GM19043 (cell line): ENCODE measurements at regions not wholly inside any gene's neighbourhood (a gene's known extent, or its start where the extent isn't known, plus 50 kb on each side); places are given as distances from the start of the nearest gene placed in this dataset.
A peak's percentile ranks its signal among the peaks of the same experiment; 100 is the strongest.
"Not testable (repeated sequence)": the region's sequence is repeated elsewhere in the genome, so short reads cannot be mapped to it uniquely, and the experiment has no call there.

Experiments
- ATAC-seq: cut with Tn5 transposase; IDR thresholded peaks from one replicate; pipeline ENCODE4 v1.9.1; 2021; ENCODE audit warnings: low read depth; ENCODE audit not compliant: unreplicated experiment

DNA sequence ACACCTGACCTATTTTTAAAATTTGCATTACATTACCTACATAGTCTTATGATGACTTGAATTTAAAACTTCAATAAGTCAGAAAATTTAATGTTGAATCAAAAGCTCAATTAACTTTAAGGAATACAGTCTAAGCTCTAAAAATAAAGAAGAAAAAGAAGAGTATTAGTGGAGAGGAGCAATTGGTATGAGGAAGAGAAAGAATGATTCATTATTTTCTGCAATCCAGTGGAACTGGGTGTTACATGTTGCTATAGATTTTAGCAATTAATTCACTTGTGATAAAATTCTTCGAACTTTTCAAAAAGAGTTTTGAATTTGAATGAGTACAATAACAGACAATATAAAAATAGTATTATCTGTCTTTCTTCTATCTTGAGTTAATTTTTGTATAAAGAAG, 158.9 kb upstream of the POT1 start:
- no peak for ATAC-seq

DNA sequence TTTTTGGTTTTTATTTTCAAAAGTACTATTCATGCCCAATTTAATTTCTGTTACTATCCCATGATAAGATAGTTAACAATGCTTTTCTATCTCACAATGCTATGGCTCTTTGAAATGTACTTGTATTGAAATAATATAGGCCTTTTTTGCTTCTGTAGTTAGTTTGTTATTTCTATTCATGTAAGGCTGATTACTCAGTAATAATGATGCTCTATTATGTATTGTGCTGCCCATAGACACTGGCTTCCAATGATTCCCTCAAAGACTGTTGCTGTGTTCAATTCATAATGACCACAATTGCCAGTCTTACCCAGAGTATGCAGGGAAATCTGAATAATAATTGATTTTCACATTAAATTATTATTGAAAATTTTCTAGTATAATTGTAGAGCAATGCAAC, 155.5 kb upstream of the POT1 start:
- no peak for ATAC-seq

DNA sequence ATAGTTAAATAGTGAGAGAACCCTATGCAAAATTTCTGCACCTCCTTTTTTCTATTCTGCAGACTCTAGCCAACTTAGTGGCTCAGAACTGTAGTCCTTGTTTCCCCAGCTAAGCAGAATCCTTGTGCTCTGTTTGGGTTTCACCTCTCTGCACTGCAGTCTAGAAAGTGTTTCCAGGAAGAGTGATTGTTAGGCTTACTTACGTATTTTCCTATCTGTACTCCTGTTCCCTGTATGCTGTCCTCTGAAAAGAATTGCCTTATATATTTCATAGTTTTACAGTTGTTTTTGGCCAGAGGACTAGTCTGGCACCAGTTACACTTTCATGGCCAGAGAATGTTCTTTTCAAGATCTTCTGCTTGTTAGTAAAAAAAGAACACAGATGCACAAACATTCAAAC, 154.6 kb upstream of the POT1 start:
- no peak for ATAC-seq

DNA sequence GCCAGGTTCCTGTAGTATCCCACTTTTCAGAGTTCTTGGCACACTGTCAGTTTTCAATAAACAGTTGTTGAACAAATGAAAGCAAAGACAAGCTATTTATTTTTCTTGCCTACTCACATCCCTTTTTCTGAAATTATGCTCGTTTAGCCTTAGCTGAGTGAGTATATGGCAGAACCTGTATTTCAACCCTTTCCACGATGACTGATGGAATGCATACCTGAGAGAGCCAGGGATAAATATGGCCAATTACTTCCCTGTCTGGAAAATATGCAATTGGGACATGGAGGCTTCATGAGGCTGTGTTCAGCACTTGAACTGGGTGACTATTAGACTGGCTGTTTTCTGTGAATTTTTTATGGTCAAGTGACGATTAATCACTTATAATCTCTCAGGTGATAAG, 144.5 kb upstream of the POT1 start:
- no peak for ATAC-seq

DNA sequence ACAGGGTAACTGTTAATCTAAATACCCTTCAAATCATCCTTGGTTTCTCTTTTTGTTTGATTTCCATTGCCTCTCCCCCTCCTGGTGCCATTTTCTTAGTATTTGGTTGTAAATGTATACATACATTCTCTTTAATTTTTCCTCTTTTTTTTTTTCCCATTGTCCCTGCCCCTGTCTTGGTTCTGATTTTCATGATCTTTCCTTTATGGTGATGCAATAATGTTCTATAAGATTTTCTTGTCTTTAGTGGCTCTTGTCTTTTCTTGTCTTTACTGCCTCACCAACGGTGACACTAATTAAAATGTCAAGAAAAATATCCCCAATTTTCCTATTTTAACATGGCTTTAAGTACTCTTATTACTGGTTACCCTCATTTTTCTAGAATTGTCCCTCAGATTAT, 135.9 kb upstream of the POT1 start:
- no peak for ATAC-seq

DNA sequence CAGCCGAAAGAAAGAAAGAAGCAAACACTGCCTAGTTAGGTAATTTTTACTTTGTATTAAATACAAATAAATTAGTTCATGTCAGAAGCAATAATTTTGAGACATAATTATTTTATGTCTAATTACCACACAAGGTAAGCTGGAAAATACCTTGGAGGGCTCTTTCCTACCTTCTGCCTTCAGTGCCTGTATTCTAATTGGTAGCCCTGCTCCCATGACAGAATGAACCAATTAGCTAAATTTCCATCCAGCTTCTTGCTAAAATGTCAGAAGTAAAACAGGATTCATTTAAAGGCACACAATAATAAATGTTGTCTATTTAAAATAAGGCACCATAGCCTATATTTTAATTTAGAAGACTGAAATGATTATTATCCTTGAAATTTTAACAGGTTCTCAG, 135.4 kb upstream of the POT1 start:
- ATAC-seq, result no peak

DNA sequence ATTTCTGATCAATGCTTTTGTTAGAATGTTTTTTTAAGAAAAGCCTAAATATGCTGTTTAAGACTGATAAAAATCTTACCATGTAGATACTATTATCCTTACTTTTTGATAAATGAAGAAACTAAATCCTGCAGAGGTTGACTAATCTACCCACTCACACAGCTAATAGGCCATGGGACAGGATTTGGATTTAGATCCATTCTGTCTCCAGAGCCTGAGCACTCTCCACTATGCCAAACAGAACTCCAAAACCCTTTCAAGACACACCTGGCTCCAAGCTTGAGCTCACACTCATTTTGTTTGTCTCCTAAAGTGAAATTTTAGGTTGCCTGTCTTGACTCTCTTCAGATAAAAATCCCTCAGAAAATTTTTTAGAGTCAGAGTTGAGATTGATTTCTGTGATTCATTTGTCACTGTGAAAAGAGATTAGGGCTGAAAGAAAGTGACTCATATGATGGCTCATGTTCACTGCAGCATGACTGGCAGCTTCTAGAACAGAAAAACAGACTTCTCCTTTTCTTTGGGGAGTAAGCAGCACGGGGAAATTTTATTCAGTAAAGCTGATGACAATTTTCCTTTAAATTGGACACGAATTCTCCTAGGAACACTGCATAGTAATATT, 132.3 kb upstream of the POT1 start:
- ATAC-seq, result peak; percentile 75

DNA sequence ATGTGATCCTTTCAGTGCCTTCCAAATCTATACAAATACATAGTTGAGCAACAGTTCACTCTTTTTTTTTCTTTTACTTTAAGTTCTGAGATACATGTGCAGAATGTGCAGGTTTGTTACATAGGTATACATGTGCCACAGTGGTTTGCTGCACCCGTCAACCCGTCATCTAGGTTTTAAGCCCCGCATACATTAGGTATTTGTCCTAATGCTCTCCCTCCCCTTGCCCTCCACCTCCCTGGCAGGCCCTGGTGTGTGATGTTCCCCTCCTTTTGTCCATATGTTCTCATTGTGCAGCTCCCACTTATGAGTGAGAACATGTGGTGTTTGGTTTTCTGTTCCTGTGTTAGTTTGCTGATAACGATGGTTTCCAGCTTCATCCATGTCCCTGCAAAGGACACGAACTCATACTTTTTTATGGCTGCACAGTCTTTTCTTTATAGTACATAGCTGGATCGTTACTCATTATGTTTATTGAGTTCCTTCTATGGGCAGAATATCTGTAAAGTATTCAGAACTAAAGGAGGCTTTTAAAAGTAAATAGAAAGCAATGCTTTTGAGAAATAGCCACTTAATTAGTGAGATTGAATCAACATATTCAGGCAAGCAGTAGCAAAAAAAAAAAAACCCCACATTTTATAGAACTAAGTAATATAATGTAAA, 131.6 kb upstream of the POT1 start:
- not testable (repeated sequence) for ATAC-seq

DNA sequence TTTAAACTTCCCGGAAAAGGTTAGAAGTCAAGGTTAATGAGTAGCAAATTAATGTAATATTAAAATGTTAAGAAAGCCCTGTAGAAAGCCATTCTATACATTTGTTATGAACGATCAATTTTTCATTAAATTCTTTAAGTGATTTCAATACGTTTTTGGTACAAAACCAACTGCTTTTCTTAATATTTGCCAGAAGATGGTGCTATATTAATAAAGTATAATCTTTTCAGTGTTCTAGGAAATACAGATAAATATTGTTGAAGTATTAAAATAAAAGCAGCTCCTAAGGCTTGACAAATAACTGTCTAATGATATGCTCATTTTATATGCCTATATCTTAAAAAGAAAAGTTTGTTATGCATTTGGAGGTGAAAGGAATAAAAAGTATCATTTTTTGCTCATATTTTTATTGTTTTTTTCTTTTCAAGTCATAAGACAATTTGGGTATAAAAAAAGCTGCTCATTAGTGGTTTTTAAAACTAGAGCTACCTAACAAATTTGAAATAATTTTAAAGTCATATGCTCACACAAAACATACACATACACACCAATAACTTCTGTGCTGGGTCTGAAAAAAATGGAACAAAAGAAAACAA, 130.3 kb upstream of the POT1 start:
- no peak for ATAC-seq

DNA sequence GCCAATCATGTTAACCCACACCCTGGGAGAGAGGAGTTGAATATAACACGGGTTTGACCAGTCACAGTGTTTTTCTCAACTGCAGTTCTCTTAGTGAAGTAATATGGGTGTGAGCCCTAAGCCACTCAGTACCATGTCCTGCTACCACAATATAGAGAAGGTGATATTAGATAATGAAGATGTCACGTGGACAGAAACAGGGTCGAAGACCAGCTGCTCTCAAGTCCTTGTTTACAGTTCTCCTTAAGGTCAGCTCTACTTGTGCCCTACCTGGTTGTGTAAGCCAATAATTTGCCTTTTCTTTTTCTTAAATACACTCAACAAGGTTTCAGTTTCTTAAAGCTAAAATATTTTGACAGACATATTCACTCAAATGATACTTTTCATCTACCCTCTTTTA, 128.3 kb upstream of the POT1 start:
- no peak for ATAC-seq

DNA sequence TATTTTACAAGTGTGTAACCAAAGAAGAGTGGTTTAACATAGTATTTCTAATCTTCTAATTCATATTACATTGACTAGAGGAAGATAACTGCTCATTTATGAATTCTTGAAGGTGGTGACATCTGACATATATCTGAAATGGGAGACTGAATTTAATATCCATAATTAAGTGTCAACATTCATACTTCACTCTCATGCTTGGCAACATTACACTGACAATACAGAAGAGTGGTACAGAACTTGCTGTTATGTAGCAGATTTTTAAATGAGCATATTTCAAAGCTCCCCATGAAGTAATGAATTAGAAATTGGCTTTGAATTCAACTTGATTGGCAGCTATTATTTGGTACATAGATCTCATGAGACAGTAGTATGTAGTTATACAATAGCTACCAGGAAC, 125.8 kb upstream of the POT1 start:
- no peak for ATAC-seq

DNA sequence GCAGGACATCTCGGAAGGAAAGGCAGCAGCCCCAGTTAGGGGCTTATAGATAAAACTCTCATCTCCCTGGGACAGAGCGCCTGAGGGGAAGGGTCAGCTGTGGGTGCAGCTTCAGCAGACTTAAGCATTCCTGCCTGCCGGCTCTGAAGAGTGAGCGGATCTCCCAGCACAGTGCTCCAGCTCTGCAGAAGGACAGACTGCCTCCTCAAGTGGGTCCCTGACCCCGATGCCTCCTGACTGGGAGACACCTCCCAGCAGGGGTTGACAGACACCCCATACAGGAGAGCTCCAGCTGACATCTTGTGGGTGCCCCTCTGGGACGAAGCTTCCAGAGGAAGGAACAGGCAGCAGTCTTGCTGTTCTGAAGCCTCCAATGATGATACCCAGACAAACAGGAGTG, 117.1 kb upstream of the POT1 start:
- no peak for ATAC-seq

DNA sequence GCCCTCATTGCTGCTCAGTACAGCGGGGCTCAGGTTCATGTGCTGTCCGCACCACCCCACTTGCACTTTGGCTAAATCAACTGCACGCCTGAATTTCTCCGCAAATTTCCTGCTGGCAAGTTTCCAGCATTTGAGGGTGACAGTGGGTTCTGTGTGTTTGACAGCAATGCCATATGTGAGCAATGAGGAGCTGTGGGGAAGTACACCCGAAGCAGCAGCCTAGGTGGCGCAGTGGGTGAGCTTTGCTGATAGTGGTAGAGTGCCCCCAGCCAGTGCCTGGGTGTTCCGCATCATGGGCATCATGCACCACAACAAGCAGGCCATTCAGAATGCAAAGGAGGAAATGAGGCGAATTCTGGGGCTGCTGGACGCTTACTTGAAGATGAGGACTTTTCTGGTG, 103.9 kb upstream of the POT1 start:
- ATAC-seq, result no peak

DNA sequence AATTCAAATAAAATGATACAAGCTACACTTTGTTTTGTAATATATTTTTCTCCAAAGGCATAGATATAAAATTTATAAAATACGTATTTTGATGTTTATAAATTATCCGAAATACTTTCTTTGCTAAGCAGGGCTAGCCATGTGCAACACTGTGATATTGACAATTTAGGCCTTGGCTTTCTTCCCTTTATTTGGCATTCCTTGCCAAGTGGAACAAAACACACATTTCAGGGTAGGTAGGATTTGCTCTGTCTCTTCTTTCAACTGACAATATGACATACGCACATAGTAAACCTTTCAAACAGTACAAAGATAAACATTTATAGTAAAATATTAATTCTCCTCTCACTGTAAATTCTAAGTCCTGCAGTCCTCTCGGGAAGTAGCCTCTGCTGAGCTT, 103.3 kb upstream of the POT1 start:
- ATAC-seq, result no peak

DNA sequence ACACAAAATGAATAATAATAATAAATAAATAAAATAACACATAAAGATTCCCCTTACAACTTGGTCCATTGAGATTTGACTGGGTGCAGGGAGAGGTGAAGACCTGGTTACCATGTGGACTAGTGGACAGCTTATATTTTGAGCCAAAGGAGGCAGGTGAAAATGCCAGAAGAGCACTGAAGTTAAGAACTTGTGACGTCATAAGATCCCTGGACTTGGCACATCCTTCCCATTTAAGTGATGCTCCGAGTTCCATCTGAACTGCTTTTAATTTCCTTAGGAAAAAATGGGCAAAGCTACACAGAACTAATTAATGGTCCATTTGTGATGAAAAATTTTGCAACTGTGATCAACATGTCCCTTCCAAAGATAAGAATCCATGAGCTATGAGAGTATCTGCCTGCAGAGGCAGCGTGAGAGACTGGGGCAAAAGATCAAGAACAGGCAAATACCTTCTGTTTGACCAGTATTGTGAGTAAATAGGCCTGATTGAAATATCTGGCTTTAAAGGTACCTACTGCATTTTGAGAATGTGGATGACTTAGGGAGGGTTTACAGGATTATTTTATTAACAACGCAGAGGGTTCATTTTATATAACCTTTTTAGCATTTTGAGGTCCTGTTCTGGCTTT, 101.2 kb upstream of the POT1 start:
- no peak for ATAC-seq

DNA sequence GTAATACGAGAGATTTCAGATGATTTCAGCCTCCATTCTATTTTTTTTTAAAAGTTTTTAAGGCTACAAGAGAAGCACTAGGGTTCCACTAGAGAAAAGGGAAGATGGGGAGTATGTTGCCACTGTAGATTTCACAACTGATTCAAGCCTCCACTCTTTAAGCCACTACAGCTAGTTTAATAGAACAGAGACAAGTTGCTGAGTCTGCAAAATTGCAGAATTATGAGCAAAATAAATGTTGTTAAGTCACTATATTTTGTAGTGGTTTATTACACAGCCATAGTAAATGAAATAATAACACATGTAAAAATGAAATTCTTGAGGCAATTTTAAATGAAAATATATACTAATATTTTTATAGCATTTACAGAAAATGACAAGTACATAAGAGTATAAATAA, 96.0 kb upstream of the POT1 start:
- no peak for ATAC-seq

DNA sequence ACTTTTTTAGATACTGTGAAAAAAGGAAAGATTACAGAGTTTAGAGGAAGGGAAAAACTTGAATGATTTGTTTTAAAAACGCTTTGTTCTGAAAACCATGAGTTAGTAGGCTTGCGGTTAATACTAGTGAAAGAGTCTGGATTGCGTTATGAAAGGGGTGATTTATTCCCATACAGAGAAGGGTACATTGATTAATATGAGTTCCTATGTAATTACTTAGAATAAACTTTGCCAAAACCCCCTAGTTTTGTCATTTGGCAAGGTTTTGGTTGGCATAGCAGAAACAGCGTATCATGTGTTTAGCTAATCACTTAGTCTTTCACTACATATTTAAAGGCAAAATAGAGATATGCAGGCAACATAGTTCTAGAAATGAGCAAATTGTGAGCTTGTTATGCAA, 91.2 kb upstream of the POT1 start:
- ATAC-seq, result no peak

DNA sequence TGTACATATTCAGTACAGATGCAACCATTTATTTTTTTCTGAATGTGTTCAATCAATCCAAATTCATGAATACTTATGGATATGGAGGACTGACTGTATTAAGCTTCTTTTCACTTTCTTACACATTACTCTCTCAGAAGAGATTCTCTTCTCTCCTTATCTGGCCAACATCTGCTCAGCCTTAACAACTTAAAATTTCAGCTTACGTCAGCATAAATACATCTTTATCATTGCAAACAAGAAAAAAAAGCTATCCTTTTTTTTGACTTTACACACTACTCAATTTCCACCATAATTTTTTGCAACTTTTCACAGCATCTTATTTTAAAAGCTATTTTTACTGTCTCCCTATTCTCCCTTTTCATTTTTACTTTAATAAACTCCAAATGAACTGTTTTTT, 80.9 kb upstream of the POT1 start:
- no peak for ATAC-seq

DNA sequence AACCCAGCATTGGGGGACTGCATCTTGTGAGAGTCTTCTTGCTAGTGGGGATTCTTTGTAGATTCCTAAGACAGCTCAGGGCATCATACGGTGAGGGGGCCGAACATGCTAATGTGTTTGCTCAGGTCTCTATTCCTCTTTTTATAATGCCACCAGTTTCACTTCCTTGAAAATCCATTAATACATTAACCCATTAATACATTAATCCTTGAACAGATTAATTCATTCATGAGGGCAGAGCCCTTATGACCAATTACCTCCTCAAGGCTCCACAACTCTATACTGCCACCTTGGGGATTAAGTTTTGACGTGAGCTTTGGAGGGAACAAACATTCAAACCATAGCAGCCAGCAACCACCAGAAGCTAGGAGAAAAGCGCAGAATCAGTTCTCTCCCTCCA, 67.2 kb upstream of the POT1 start:
- no peak for ATAC-seq

DNA sequence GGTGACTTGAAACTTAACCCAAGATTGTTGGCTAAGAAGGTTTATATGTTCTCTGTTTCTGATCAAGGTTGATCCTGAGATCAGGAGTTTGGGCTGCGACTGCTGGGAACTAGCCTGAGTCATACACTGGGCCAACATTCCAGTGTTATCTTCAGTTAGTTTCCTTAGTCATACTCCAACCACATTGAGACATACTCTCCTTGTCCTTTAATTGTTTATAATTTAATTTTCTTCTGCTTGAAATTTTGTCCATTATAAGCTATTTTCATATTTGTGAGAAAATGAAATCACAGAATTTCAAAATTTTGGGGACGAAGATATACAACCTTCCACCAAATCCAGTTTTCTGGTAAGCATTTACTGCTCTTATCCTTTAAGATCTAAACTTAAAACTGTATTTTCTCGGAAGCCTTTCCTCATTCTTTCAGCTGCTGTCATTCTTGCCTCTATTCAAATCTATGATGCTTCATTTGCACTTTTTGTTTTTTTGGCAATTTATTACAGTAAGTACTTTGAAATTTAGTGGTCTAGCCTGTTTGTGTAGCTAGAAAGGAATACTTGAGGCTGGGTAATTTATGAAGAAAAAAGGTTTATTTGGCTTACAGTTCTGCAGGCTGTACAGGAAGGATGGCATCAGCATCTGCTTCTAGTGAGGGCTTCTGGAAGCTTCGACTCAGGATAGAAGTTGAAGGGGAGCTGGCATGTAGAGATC, 63.4 kb upstream of the POT1 start:
- ATAC-seq, result no peak

DNA sequence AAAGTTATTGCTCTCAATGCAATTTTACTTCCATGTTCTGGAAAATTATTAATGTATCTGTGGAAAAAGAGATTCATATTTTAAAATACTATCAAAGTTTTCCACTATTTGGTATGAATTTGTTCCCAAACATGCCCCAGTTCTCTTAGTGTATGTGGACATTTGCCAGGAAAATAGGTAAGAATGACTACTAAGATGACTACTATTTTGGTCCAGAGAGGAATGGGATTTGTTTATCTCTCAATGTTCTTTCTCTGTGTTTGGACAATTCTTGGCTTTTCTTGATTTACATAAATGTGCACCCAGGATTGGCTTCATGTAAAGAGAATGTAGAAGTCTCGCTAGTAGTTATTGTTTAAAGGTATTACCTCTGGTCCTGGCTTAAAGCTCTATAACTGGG, 60.3 kb upstream of the POT1 start:
- ATAC-seq, result no peak
